ENCODE measurements at regions not wholly inside any gene's neighbourhood (a gene's known extent, or its start where the extent isn't known, plus 50 kb on each side); places are given as distances from the start of the nearest gene placed in this dataset.

DNA sequence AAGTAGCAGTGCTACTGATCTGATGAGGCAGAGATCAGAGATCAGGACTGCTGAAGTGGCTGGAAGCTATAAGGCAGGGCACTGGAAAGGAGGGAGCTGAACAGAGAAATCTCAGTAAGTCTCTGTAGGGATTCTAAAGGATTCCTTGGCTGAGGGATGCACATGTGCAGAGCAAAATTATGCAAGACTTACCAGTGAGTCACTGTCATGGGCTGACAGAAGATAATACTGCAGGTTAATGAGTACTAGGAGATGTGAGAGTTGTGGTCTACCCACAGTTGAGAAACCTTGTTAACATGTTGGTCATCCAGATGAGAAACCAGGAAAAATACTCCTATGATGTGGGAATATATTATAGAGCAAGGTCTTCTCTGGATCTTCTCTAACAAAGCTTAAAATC is 378.1 kb downstream of the HAPSTR1 start:
- no peak for TF ChIP-seq PRRX2 (CRISPR knock-in tag; IDR thresholded peaks at IDR 0.05)
- TF ChIP-seq, protein P1, sequence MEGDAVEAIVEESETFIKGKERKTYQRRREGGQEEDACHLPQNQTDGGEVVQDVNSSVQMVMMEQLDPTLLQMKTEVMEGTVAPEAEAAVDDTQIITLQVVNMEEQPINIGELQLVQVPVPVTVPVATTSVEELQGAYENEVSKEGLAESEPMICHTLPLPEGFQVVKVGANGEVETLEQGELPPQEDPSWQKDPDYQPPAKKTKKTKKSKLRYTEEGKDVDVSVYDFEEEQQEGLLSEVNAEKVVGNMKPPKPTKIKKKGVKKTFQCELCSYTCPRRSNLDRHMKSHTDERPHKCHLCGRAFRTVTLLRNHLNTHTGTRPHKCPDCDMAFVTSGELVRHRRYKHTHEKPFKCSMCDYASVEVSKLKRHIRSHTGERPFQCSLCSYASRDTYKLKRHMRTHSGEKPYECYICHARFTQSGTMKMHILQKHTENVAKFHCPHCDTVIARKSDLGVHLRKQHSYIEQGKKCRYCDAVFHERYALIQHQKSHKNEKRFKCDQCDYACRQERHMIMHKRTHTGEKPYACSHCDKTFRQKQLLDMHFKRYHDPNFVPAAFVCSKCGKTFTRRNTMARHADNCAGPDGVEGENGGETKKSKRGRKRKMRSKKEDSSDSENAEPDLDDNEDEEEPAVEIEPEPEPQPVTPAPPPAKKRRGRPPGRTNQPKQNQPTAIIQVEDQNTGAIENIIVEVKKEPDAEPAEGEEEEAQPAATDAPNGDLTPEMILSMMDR (IDR thresholded peaks at IDR 0.05): no peak
- TF ChIP-seq ZNF232 (CRISPR knock-in tag; IDR thresholded peaks at IDR 0.05): no peak
- TF ChIP-seq NR3C1 (CRISPR knock-in tag; conservative IDR thresholded peaks at IDR 0.05; ENCODE audit: low read depth): no peak
- no peak for TF ChIP-seq HMGXB4 (CRISPR knock-in tag; IDR thresholded peaks at IDR 0.05)
- no peak for TF ChIP-seq SP1 (CRISPR knock-in tag; conservative IDR thresholded peaks at IDR 0.05)
- no peak for TF ChIP-seq FOXP1 (CRISPR knock-in tag; IDR thresholded peaks at IDR 0.05; ENCODE audit: borderline replicate concordance)
- no peak for TF ChIP-seq USF2 (CRISPR knock-in tag; IDR thresholded peaks at IDR 0.05)
- TF ChIP-seq, protein P2, sequence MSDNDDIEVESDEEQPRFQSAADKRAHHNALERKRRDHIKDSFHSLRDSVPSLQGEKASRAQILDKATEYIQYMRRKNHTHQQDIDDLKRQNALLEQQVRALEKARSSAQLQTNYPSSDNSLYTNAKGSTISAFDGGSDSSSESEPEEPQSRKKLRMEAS (CRISPR knock-in tag; IDR thresholded peaks at IDR 0.05): no peak
- TF ChIP-seq, protein P3, sequence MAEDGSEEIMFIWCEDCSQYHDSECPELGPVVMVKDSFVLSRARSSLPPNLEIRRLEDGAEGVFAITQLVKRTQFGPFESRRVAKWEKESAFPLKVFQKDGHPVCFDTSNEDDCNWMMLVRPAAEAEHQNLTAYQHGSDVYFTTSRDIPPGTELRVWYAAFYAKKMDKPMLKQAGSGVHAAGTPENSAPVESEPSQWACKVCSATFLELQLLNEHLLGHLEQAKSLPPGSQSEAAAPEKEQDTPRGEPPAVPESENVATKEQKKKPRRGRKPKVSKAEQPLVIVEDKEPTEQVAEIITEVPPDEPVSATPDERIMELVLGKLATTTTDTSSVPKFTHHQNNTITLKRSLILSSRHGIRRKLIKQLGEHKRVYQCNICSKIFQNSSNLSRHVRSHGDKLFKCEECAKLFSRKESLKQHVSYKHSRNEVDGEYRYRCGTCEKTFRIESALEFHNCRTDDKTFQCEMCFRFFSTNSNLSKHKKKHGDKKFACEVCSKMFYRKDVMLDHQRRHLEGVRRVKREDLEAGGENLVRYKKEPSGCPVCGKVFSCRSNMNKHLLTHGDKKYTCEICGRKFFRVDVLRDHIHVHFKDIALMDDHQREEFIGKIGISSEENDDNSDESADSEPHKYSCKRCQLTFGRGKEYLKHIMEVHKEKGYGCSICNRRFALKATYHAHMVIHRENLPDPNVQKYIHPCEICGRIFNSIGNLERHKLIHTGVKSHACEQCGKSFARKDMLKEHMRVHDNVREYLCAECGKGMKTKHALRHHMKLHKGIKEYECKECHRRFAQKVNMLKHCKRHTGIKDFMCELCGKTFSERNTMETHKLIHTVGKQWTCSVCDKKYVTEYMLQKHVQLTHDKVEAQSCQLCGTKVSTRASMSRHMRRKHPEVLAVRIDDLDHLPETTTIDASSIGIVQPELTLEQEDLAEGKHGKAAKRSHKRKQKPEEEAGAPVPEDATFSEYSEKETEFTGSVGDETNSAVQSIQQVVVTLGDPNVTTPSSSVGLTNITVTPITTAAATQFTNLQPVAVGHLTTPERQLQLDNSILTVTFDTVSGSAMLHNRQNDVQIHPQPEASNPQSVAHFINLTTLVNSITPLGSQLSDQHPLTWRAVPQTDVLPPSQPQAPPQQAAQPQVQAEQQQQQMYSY (CRISPR knock-in tag; IDR thresholded peaks at IDR 0.05): no peak
- no peak for TF ChIP-seq JUN (CRISPR knock-in tag; IDR thresholded peaks at IDR 0.05)
- TF ChIP-seq ATF1 (CRISPR knock-in tag; IDR thresholded peaks at IDR 0.05): no peak
- no peak for TF ChIP-seq ATF2 (CRISPR knock-in tag; IDR thresholded peaks at IDR 0.05; ENCODE audit: borderline replicate concordance, low read depth)
- TF ChIP-seq USF1 (CRISPR knock-in tag; IDR thresholded peaks at IDR 0.05): no peak

Data from WTC11 (cell line).